ENCODE measurements at regions not wholly inside any gene's neighbourhood (a gene's known extent, or its start where the extent isn't known, plus 50 kb on each side); places are given as distances from the start of the nearest gene placed in this dataset.

- 68 to 84% methylated on average over 1 of the region's 1 CpG for WGBS, 2 donors
These were observed 952.2 kb upstream of the WWC1 start for GRCh38 chr5:167339205-167339604.

GRCh38 chr5:167346461-167346860 lies 945.0 kb upstream of the WWC1 start:
- Histone ChIP-seq H3K27ac (ENCODE audit: low read depth in 2 of 2, low read length in 1 of 2) (no peak overlapping the region), H3K4me3 (ENCODE audit: low read depth in 1 of 2, low read length in 2 of 2) (no peak overlapping the region), H3K4me1 (ENCODE audit: control insufficient read depth in 2 of 2, insufficient read depth in 2 of 2, low read length in 1 of 2) (no peaks in the 10 kb centered on the region), H3K9me3 (ENCODE audit: control insufficient read depth in 2 of 2, insufficient read depth in 1 of 2, low read depth in 1 of 2, low read length in 1 of 2) (no peaks in the 10 kb centered on the region), H3K36me3 (ENCODE audit: control insufficient read depth in 2 of 2, insufficient read depth in 2 of 2, low read length in 1 of 2) (no peaks in the 10 kb centered on the region), H3K27me3 (ENCODE audit: control insufficient read depth in 1 of 2, insufficient read depth in 2 of 2, low read length in 2 of 2) (no peaks in the 10 kb centered on the region)
- WGBS, 2 donors: 39 to 47% methylated on average over 4 of the region's 4 CpGs

More at GRCh38 chr5:167339205-167339604, 952.2 kb upstream of the WWC1 start:
- Histone ChIP-seq H3K36me3 (ENCODE audit: control insufficient read depth in 2 of 2, insufficient read depth in 2 of 2, low read length in 1 of 2) (no peaks in the 10 kb centered on the region), H3K27ac (ENCODE audit: low read depth in 2 of 2, low read length in 1 of 2) (no peak overlapping the region), H3K4me1 (ENCODE audit: control insufficient read depth in 2 of 2, insufficient read depth in 2 of 2, low read length in 1 of 2) (no peaks in the 10 kb centered on the region), H3K27me3 (ENCODE audit: control insufficient read depth in 1 of 2, insufficient read depth in 2 of 2, low read length in 2 of 2) (no peaks in the 10 kb centered on the region), H3K4me3 (ENCODE audit: low read depth in 1 of 2, low read length in 2 of 2) (no peak overlapping the region), H3K9me3 (ENCODE audit: control insufficient read depth in 2 of 2, insufficient read depth in 1 of 2, low read depth in 1 of 2, low read length in 1 of 2) (no peaks in the 10 kb centered on the region)

DNA sequence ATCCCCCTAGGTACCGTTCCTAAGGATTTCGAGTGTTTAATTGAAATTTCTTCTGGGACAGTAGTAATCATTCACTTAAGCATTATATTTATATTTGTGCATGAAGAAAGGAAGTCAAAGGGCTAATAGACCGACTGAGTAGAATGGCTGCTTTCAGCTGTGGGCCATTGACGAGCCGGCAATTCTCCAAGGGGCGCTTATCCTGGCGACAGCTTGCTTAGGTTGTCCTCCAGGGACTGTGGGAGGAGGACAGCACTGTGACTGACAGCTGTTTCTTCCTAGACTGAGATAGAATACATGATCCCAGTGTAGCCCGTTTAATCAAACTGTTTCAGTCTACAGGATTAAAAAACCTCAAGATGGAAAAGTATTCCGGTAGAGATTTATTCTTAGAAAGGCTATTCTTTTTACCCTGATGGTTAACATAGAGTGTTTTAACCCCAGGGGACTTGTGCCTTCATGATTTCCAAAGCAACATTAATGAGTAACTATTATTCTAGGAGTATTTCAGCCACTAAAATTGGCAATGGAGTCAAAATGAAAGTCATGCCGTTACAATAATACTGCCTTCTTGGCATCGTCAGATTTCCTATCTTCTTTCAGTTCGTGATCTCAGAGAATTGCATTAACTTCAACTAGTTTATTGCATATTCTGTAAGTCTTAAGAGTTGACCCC lies 943.1 kb upstream of the WWC1 start:
- Histone ChIP-seq H3K27me3 (ENCODE audit: control insufficient read depth in 1 of 2, insufficient read depth in 2 of 2, low read length in 2 of 2) (no peaks in the 10 kb centered on the region), H3K9me3 (ENCODE audit: control insufficient read depth in 2 of 2, insufficient read depth in 1 of 2, low read depth in 1 of 2, low read length in 1 of 2) (no peaks in the 10 kb centered on the region), H3K27ac (ENCODE audit: low read depth in 2 of 2, low read length in 1 of 2) (no peak overlapping the region), H3K36me3 (ENCODE audit: control insufficient read depth in 2 of 2, insufficient read depth in 2 of 2, low read length in 1 of 2) (no peaks in the 10 kb centered on the region), H3K4me3 (ENCODE audit: low read depth in 1 of 2, low read length in 2 of 2) (no peak overlapping the region), H3K4me1 (ENCODE audit: control insufficient read depth in 2 of 2, insufficient read depth in 2 of 2, low read length in 1 of 2) (no peaks in the 10 kb centered on the region)
- WGBS, 2 donors: 79 to 80% methylated on average over 12 of the region's 12 CpGs

DNA sequence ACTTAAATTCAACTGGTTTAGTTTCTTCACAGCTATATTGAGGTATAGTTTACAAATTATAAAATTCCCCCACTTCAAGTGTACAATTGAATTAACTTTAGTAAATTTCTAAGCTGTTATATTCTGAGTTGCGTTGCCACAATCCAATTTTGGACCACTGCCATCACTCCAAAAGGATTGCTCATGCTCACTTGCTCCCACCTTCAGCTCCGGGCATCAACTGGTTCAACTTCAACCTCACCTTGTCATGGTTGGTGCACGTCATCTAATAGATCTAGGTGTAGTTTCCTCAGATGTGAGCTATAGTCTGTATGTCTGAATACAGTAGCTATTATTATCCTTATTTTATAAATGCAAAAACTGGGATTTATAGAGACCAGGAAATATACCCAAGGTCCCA lies 942.5 kb upstream of the WWC1 start:
- Histone ChIP-seq H3K4me1 (ENCODE audit: control insufficient read depth in 2 of 2, insufficient read depth in 2 of 2, low read length in 1 of 2) (no peaks in the 10 kb centered on the region), H3K27ac (ENCODE audit: low read depth in 2 of 2, low read length in 1 of 2) (no peak overlapping the region), H3K36me3 (ENCODE audit: control insufficient read depth in 2 of 2, insufficient read depth in 2 of 2, low read length in 1 of 2) (no peaks in the 10 kb centered on the region), H3K4me3 (ENCODE audit: low read depth in 1 of 2, low read length in 2 of 2) (no peak overlapping the region), H3K27me3 (ENCODE audit: control insufficient read depth in 1 of 2, insufficient read depth in 2 of 2, low read length in 2 of 2) (no peaks in the 10 kb centered on the region), H3K9me3 (ENCODE audit: control insufficient read depth in 2 of 2, insufficient read depth in 1 of 2, low read depth in 1 of 2, low read length in 1 of 2) (no peaks in the 10 kb centered on the region)
- 63 to 73% methylated on average over 3 of the region's 3 CpGs for WGBS, 2 donors

GRCh38 chr5:167351316-167351715 lies 940.1 kb upstream of the WWC1 start:
- H3K36me3 ChIP-seq (ENCODE audit: control insufficient read depth in 2 of 2, insufficient read depth in 2 of 2, low read length in 1 of 2): no peaks in the 10 kb centered on the region
- H3K4me3 ChIP-seq (ENCODE audit: low read depth in 1 of 2, low read length in 2 of 2): no peak overlapping the region
- no peaks in the 10 kb centered on the region for H3K9me3 ChIP-seq (ENCODE audit: control insufficient read depth in 2 of 2, insufficient read depth in 1 of 2, low read depth in 1 of 2, low read length in 1 of 2)
- H3K27me3 ChIP-seq (ENCODE audit: control insufficient read depth in 1 of 2, insufficient read depth in 2 of 2, low read length in 2 of 2): no peaks in the 10 kb centered on the region
- H3K27ac ChIP-seq (ENCODE audit: low read depth in 2 of 2, low read length in 1 of 2): no peak overlapping the region
- WGBS, 2 donors: 95 to 97% methylated on average over 4 of the region's 4 CpGs
- no peaks in the 10 kb centered on the region for H3K4me1 ChIP-seq (ENCODE audit: control insufficient read depth in 2 of 2, insufficient read depth in 2 of 2, low read length in 1 of 2)

- Histone ChIP-seq H3K27ac (ENCODE audit: low read depth in 2 of 2, low read length in 1 of 2) (no peak overlapping the region), H3K9me3 (ENCODE audit: control insufficient read depth in 2 of 2, insufficient read depth in 1 of 2, low read depth in 1 of 2, low read length in 1 of 2) (no peaks in the 10 kb centered on the region), H3K27me3 (ENCODE audit: control insufficient read depth in 1 of 2, insufficient read depth in 2 of 2, low read length in 2 of 2) (no peaks in the 10 kb centered on the region), H3K36me3 (ENCODE audit: control insufficient read depth in 2 of 2, insufficient read depth in 2 of 2, low read length in 1 of 2) (no peaks in the 10 kb centered on the region), H3K4me3 (ENCODE audit: low read depth in 1 of 2, low read length in 2 of 2) (no peak overlapping the region), H3K4me1 (ENCODE audit: control insufficient read depth in 2 of 2, insufficient read depth in 2 of 2, low read length in 1 of 2) (no peaks in the 10 kb centered on the region)
- 62 to 79% methylated on average over 10 of the region's 10 CpGs for WGBS, 2 donors
These were observed 938.6 kb upstream of the WWC1 start for GRCh38 chr5:167352801-167353200.

GRCh38 chr5:167355346-167355745 lies 936.1 kb upstream of the WWC1 start:
- 40 to 43% methylated on average over 5 of the region's 5 CpGs for WGBS, 2 donors
- H3K4me3 ChIP-seq (ENCODE audit: low read depth in 1 of 2, low read length in 2 of 2): no peak overlapping the region
- H3K36me3 ChIP-seq (ENCODE audit: control insufficient read depth in 2 of 2, insufficient read depth in 2 of 2, low read length in 1 of 2): no peaks in the 10 kb centered on the region
- no peaks in the 10 kb centered on the region for H3K27me3 ChIP-seq (ENCODE audit: control insufficient read depth in 1 of 2, insufficient read depth in 2 of 2, low read length in 2 of 2)
- no peak overlapping the region for H3K27ac ChIP-seq (ENCODE audit: low read depth in 2 of 2, low read length in 1 of 2)
- no peaks in the 10 kb centered on the region for H3K9me3 ChIP-seq (ENCODE audit: control insufficient read depth in 2 of 2, insufficient read depth in 1 of 2, low read depth in 1 of 2, low read length in 1 of 2)
- H3K4me1 ChIP-seq (ENCODE audit: control insufficient read depth in 2 of 2, insufficient read depth in 2 of 2, low read length in 1 of 2): no peaks in the 10 kb centered on the region

- Histone ChIP-seq H3K27me3 (ENCODE audit: control insufficient read depth in 1 of 2, insufficient read depth in 2 of 2, low read length in 2 of 2) (no peaks in the 10 kb centered on the region), H3K36me3 (ENCODE audit: control insufficient read depth in 2 of 2, insufficient read depth in 2 of 2, low read length in 1 of 2) (no peaks in the 10 kb centered on the region), H3K4me3 (ENCODE audit: low read depth in 1 of 2, low read length in 2 of 2) (no peak overlapping the region), H3K4me1 (ENCODE audit: control insufficient read depth in 2 of 2, insufficient read depth in 2 of 2, low read length in 1 of 2) (no peaks in the 10 kb centered on the region), H3K9me3 (ENCODE audit: control insufficient read depth in 2 of 2, insufficient read depth in 1 of 2, low read depth in 1 of 2, low read length in 1 of 2) (no peaks in the 10 kb centered on the region), H3K27ac (ENCODE audit: low read depth in 2 of 2, low read length in 1 of 2) (no peak overlapping the region)
- 83 to 91% methylated on average over 1 of the region's 1 CpG for WGBS, 2 donors
These were observed 935.1 kb upstream of the WWC1 start for GRCh38 chr5:167356374-167356773.

- no peak overlapping the region for H3K4me3 ChIP-seq (ENCODE audit: low read depth in 1 of 2, low read length in 2 of 2)
- H3K36me3 ChIP-seq (ENCODE audit: control insufficient read depth in 2 of 2, insufficient read depth in 2 of 2, low read length in 1 of 2): no peaks in the 10 kb centered on the region
- 61 to 63% methylated on average over 6 of the region's 6 CpGs for WGBS, 2 donors
- H3K4me1 ChIP-seq (ENCODE audit: control insufficient read depth in 2 of 2, insufficient read depth in 2 of 2, low read length in 1 of 2): no peaks in the 10 kb centered on the region
- H3K27ac ChIP-seq (ENCODE audit: low read depth in 2 of 2, low read length in 1 of 2): no peak overlapping the region
- H3K27me3 ChIP-seq (ENCODE audit: control insufficient read depth in 1 of 2, insufficient read depth in 2 of 2, low read length in 2 of 2): no peaks in the 10 kb centered on the region
- H3K9me3 ChIP-seq (ENCODE audit: control insufficient read depth in 2 of 2, insufficient read depth in 1 of 2, low read depth in 1 of 2, low read length in 1 of 2): no peaks in the 10 kb centered on the region
These were observed 932.5 kb upstream of the WWC1 start for GRCh38 chr5:167358868-167359492.

DNA sequence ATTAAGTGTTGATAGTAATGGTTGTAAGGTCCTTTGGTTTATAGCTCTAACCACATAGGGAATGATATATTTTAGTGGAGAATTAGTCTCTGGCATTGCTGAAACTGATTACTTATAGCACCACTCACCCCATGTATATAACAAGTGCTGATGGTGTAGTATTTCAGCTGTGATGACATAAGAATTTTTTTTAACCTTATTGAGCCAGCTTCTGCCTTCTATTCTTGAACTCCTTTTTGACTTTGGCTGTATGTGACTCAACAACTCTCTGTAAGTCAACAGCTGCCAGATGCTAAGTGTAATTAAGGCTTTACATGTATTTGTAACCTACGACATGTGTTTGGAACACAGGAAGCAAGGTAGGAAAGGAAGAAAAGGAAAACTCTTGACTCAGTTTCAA lies 929.6 kb upstream of the WWC1 start:
- no peaks in the 10 kb centered on the region for H3K27me3 ChIP-seq (ENCODE audit: control insufficient read depth in 1 of 2, insufficient read depth in 2 of 2, low read length in 2 of 2)
- H3K9me3 ChIP-seq (ENCODE audit: control insufficient read depth in 2 of 2, insufficient read depth in 1 of 2, low read depth in 1 of 2, low read length in 1 of 2): no peaks in the 10 kb centered on the region
- 62 to 80% methylated on average over 1 of the region's 1 CpG for WGBS, 2 donors
- no peaks in the 10 kb centered on the region for H3K36me3 ChIP-seq (ENCODE audit: control insufficient read depth in 2 of 2, insufficient read depth in 2 of 2, low read length in 1 of 2)
- H3K4me1 ChIP-seq (ENCODE audit: control insufficient read depth in 2 of 2, insufficient read depth in 2 of 2, low read length in 1 of 2): no peaks in the 10 kb centered on the region
- H3K4me3 ChIP-seq (ENCODE audit: low read depth in 1 of 2, low read length in 2 of 2): no peak overlapping the region
- H3K27ac ChIP-seq (ENCODE audit: low read depth in 2 of 2, low read length in 1 of 2): no peak overlapping the region
